Common myeloid progenitor, CD34-positive (primary cell): ENCODE measurements at regions not wholly inside any gene's neighbourhood (a gene's known extent, or its start where the extent isn't known, plus 50 kb on each side); places are given as distances from the start of the nearest gene placed in this dataset.

ENCODE experiments used
- CTCF ChIA-PET: fragments of 350-600 bp; sonication (Branson Sonifier 250); formaldehyde crosslinking; loops from one replicate; lab custom pipeline; 2021; ENCODE audit warnings: antibody characterized with exemption; lab: Charles Lee
- POLR2A ChIA-PET: fragments of 350-600 bp; sonication (Branson Sonifier 250); formaldehyde crosslinking; loops from one replicate; lab custom pipeline; 2021; ENCODE audit warnings: antibody characterized with exemption; lab: Charles Lee
- DNase-seq, 3 donors: peaks; one replicate each; pipeline versions ENCODE4 v3.0.0 to v3.0.0-alpha.2; 2013
- H3K27ac ChIP-seq, 2 experiments: 1 replicate in 1 of 2; 2 replicates in 1 of 2; pipeline ENCODE4 v1.7.0; 2013; ENCODE audit warnings: inconsistent platforms in 2 of 2, low read length in 2 of 2, mild to moderate bottlenecking in 2 of 2, low read depth in 1 of 2, moderate library complexity in 1 of 2; ENCODE audit not compliant: severe bottlenecking in 2 of 2, insufficient read depth in 1 of 2, poor library complexity in 1 of 2
- H3K27me3 ChIP-seq, 5 experiments: replicated peaks in 2 of 5; 1 replicate in 3 of 5; 2 replicates in 2 of 5; pipeline versions ENCODE4 v1.6.1 to v1.7.0; 2013; ENCODE audit warnings: low read length in 4 of 5, mild to moderate bottlenecking in 2 of 5, moderate library complexity in 2 of 5, inconsistent platforms in 1 of 5; ENCODE audit not compliant: insufficient read depth in 5 of 5, control insufficient read depth in 4 of 5
- H3K36me3 ChIP-seq, 4 experiments: 1 replicate in 2 of 4; 2 replicates in 2 of 4; pipeline versions ENCODE4 v1.6.1 to v1.7.0; 2013; ENCODE audit warnings: low read length in 3 of 4, control low read depth in 1 of 4, mild to moderate bottlenecking in 1 of 4; ENCODE audit not compliant: control insufficient read depth in 4 of 4, insufficient read depth in 4 of 4
- H3K4me1 ChIP-seq, 4 experiments: 1 replicate in 3 of 4; 2 replicates in 1 of 4; pipeline versions ENCODE4 v1.6.1 to v1.7.1; 2013; ENCODE audit warnings: low read length in 3 of 4, mild to moderate bottlenecking in 3 of 4, control low read depth in 1 of 4, inconsistent platforms in 1 of 4, moderate library complexity in 1 of 4; ENCODE audit not compliant: control insufficient read depth in 4 of 4, insufficient read depth in 4 of 4; ENCODE audit errors: control extremely low read depth in 1 of 4
- H3K4me3 ChIP-seq, 7 experiments: 1 replicate in 4 of 7; 2 replicates in 3 of 7; pipeline versions ENCODE4 v1.5.1 to v1.7.0; 2013; ENCODE audit warnings: mild to moderate bottlenecking in 7 of 7, low read length in 6 of 7, moderate library complexity in 6 of 7, inconsistent platforms in 2 of 7, low read depth in 2 of 7, control low read depth in 1 of 7; ENCODE audit not compliant: insufficient read depth in 4 of 7, control insufficient read depth in 1 of 7; ENCODE audit errors: extremely low read depth in 1 of 7
- H3K9me3 ChIP-seq, 5 experiments: 1 replicate in 4 of 5; 2 replicates in 1 of 5; pipeline versions ENCODE4 v1.6.1 to v1.7.1; 2013; ENCODE audit warnings: low read length in 4 of 5, mild to moderate bottlenecking in 2 of 5, inconsistent platforms in 1 of 5, low read depth in 1 of 5, moderate library complexity in 1 of 5; ENCODE audit not compliant: control insufficient read depth in 4 of 5, insufficient read depth in 2 of 5; ENCODE audit errors: control extremely low read depth in 1 of 5
- WGBS: methylation state at CpG from one replicate; pipeline ENCODE4 v1.1.5; 2013; ENCODE audit not compliant: insufficient coverage; 5-methylcytosine and 5-hydroxymethylcytosine counted together

- no peak overlapping the region for H3K4me3 ChIP-seq
- H3K27ac ChIP-seq, result no peak overlapping the region
- no peaks in the 10 kb centered on the region for H3K4me1 ChIP-seq
- 71% methylated on average over 4 of the region's 6 CpGs for WGBS
- no peak for DNase-seq
- H3K9me3 ChIP-seq, result peaks cover 0 to 5% (median 0%) of the 10 kb centered on the region in 5 experiments
- peaks cover 0 to 23% (median 10%) of the 10 kb centered on the region in 5 experiments for H3K27me3 ChIP-seq
- no peaks in the 10 kb centered on the region for H3K36me3 ChIP-seq
- CTCF ChIA-PET, result interaction anchor here (0.6 kb wide), 1 partner anchor 576 kb away, joined by 3 read pairs; no protein-coding TSS in a partner anchor
- POLR2A ChIA-PET, result no interaction called here
These were observed 125.7 kb downstream of the MATN1 start for GRCh38 chr1:30597711-30598110.

DNA sequence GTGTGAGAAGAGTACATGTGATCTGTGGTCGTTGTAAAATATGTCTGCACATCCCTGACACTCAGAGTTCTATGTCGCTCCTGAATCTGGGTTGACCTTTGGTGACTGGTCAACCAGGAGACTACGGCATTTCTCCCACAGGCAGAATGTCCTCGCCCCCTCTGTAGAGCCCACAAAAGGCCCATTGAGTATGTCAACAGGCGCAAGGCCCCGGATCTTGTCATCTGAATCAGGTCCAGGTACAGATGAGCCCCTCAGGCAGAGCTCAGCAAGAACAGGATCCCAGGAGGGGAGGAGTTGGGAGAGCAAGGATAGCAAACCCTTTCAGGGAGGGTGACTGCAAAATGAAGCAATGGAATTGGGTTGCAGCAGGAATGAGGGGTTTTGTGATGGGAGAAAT, 126.5 kb downstream of the MATN1 start:
- CTCF ChIA-PET, result no interaction called here
- Histone ChIP-seq H3K4me3 (no peak overlapping the region), H3K27ac (no peak overlapping the region), H3K4me1 (no peaks in the 10 kb centered on the region), H3K27me3 (peaks cover 0 to 24% (median 10%) of the 10 kb centered on the region in 5 experiments), H3K9me3 (peaks cover 0 to 6% (median 0%) of the 10 kb centered on the region in 5 experiments), H3K36me3 (no peaks in the 10 kb centered on the region)
- WGBS, result 83% methylated on average over 6 of the region's 6 CpGs
- POLR2A ChIA-PET, result no interaction called here
- DNase-seq, result no peak

DNA sequence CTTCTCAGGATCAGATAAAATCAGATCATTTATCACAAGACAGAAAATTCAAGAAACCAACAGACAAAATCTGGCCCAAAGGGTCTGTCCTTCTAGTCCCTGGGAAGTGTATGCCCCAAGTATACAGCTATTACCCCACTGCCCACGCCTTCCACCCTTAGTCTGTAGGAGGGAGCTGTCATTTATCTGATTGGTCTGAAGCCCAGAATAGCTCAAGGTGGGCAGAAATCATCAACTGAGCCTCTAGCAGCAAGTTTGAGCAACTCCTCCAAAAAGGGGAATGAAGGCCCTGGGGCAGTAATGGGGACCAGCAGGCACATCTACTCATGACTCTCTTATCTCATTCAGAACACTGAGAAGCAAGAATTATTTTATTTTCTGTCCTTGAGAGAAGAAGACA, 126.9 kb downstream of the MATN1 start:
- no CpG with 5 or more reads among the region's 1 CpG for WGBS
- H3K4me1 ChIP-seq, result no peaks in the 10 kb centered on the region
- POLR2A ChIA-PET, result no interaction called here
- H3K9me3 ChIP-seq, result peaks cover 0 to 5% (median 0%) of the 10 kb centered on the region in 5 experiments
- DNase-seq, result no peak
- H3K4me3 ChIP-seq, result no peak overlapping the region
- no peaks in the 10 kb centered on the region for H3K36me3 ChIP-seq
- peaks cover 0 to 24% (median 10%) of the 10 kb centered on the region in 5 experiments for H3K27me3 ChIP-seq
- CTCF ChIA-PET, result interaction anchor here (0.6 kb wide), 1 partner anchor 745 kb away, joined by 3 read pairs; no protein-coding TSS in a partner anchor
- no peak overlapping the region for H3K27ac ChIP-seq

DNA sequence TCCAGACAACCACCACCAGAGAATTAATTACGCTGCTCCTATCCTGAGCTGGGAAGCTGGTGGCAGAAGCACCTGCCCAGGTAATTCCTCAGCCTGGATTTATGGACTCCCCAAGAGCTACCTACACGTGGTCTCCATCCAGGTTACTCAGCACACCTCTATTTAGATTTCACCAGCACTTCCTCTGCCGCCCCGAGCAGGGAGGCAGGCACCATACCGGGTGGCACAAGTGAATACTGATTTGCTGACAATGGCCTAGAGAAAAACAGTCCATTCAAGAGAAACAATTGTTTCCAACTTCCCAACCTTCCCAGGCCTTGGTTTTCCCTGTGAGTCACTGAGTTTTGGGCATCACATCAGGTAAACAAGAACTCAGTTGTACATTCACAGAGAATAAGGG, 134.3 kb downstream of the MATN1 start:
- Histone ChIP-seq H3K36me3 (no peaks in the 10 kb centered on the region), H3K4me1 (no peaks in the 10 kb centered on the region), H3K27ac (no peak overlapping the region), H3K9me3 (peaks cover 0 to 3% (median 0%) of the 10 kb centered on the region in 5 experiments), H3K27me3 (peaks cover 0 to 6% (median 2%) of the 10 kb centered on the region in 5 experiments), H3K4me3 (no peak overlapping the region)
- 48% methylated on average over 5 of the region's 5 CpGs for WGBS
- DNase-seq, result no peak
- ChIA-PET POLR2A (no interaction called here), CTCF (no interaction called here)

DNA sequence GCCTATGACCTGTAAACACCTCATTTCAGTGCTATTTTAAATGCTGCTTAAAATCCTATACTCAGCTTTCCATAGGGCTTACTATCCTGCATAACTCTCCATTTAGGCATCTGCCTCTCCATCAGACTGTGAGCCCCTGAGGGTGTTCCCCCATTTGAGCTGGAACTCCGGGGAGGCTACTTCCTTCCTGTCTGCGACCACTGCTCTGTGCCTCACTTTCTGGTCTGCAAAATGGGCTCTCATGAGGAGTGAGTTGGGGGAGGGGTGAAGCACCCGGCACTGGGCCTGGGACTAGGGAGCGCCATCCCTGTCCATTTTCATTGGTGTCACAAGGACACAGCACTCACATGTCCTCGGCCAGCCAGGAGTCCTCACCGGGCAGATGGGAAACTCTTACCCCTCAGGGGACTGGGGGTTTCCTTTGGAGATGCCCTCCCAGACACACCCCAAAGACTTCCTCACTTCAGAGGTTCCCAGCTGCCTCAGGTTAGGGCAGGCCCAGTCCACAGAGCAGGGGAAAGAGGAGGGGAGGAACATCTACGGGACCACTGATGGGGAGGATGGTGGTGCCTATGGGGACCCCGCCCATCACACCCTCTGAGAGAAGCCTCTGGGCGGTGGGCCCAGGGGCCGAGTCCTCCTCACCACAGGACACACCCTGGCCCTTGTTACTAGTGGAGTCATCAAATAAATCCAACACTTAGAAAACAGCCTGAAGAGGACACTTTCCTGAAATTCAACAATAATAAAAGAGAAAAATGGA, 134.9 kb downstream of the MATN1 start:
- H3K36me3 ChIP-seq, result no peaks in the 10 kb centered on the region
- peaks cover 0 to 6% (median 2%) of the 10 kb centered on the region in 5 experiments for H3K27me3 ChIP-seq
- H3K4me1 ChIP-seq, result no peaks in the 10 kb centered on the region
- WGBS, result 80% methylated on average over 6 of the region's 10 CpGs
- POLR2A ChIA-PET, result no interaction called here
- no peak overlapping the region for H3K27ac ChIP-seq
- H3K4me3 ChIP-seq, result no peak overlapping the region
- DNase-seq, result no peak
- CTCF ChIA-PET, result no interaction called here
- peaks cover 0 to 3% (median 0%) of the 10 kb centered on the region in 5 experiments for H3K9me3 ChIP-seq

- H3K4me3 ChIP-seq, result no peak overlapping the region
- POLR2A ChIA-PET, result no interaction called here
- CTCF ChIA-PET, result no interaction called here
- H3K9me3 ChIP-seq, result no peaks in the 10 kb centered on the region
- H3K27me3 ChIP-seq, result peaks cover 0 to 6% (median 2%) of the 10 kb centered on the region in 5 experiments
- no peaks in the 10 kb centered on the region for H3K4me1 ChIP-seq
- no peaks in the 10 kb centered on the region for H3K36me3 ChIP-seq
- DNase-seq, result no peak
- 94% methylated on average over 7 of the region's 7 CpGs for WGBS
- no peak overlapping the region for H3K27ac ChIP-seq
These were observed 136.7 kb downstream of the MATN1 start for GRCh38 chr1:30586671-30587070.

DNA sequence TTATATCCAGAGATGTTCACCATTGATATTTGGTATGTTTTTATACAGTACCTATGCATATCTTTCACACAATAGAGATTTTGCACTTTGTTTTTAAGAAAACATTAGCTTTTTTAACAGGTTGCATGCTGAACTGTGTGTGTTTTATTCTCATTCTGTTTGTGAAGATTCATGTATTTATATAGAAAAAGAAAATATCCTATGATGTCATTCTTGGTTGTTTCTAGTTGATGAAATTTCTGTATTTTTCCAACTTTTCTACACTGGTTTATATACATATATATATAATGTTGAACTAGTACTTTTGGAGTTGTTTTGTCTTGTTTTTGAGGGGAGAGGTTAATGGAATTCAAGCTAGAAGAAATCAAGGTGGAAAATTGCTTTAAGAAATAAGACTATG, 143.8 kb downstream of the MATN1 start:
- Histone ChIP-seq H3K4me1 (no peaks in the 10 kb centered on the region), H3K27me3 (peaks cover 0 to 4% (median 0%) of the 10 kb centered on the region in 5 experiments), H3K27ac (no peak overlapping the region), H3K9me3 (no peaks in the 10 kb centered on the region), H3K36me3 (no peaks in the 10 kb centered on the region), H3K4me3 (no peak overlapping the region)
- ChIA-PET POLR2A (no interaction called here), CTCF (no interaction called here)
- DNase-seq, result no peak
